ENCODE measurements at regions not wholly inside any gene's neighbourhood (a gene's known extent, or its start where the extent isn't known, plus 50 kb on each side); places are given as distances from the start of the nearest gene placed in this dataset.

DNA sequence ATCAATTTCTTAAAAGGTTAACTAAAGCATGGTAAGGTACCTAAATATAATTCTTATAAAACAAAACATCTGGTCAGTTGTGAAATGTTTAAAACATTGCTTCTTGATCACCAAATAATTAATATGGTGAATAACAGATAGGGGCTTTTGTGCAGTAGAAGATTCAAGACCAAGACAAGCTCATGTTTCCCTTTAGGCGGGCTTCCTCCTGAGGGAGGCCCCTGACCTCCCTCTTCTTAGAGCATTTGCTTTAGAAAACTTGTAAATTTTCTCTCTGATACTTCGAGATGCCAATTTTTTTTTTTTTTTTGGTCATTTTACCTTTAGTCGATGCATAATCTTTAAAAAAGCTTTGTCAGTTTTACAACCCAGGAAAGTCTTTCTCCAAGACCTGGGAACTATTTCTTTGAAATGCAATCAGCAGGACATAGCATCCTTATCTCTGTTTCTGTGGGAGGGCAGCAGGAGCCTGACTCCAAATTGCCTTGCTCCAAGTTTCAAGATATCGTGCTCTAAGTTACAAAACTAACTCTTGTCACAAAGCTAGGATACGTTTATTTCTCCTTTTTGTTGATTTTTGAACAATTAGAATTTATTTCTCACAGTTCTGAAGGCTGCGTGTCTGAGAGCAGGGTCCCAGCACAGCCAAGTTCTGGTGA is 66.6 kb upstream of the BICD1 start:
- H3K4me3 ChIP-seq (ENCODE audit: low read depth, low read length): no peak overlapping the region
- 0 out of 2 replicates have a peak, but pooled peaks cover 4% of the 10 kb centered on the region for H3K4me1 ChIP-seq
- H3K27me3 ChIP-seq: no peaks in the 10 kb centered on the region
- TF ChIP-seq, protein P1, sequence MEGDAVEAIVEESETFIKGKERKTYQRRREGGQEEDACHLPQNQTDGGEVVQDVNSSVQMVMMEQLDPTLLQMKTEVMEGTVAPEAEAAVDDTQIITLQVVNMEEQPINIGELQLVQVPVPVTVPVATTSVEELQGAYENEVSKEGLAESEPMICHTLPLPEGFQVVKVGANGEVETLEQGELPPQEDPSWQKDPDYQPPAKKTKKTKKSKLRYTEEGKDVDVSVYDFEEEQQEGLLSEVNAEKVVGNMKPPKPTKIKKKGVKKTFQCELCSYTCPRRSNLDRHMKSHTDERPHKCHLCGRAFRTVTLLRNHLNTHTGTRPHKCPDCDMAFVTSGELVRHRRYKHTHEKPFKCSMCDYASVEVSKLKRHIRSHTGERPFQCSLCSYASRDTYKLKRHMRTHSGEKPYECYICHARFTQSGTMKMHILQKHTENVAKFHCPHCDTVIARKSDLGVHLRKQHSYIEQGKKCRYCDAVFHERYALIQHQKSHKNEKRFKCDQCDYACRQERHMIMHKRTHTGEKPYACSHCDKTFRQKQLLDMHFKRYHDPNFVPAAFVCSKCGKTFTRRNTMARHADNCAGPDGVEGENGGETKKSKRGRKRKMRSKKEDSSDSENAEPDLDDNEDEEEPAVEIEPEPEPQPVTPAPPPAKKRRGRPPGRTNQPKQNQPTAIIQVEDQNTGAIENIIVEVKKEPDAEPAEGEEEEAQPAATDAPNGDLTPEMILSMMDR (IDR thresholded peaks at IDR 0.05; ENCODE audit: low read depth, low read length): no peak
- no peaks in the 10 kb centered on the region for H3K36me3 ChIP-seq
- no peak for DNase-seq
- peaks cover 12% of the 10 kb centered on the region for H3K9me3 ChIP-seq

DNA sequence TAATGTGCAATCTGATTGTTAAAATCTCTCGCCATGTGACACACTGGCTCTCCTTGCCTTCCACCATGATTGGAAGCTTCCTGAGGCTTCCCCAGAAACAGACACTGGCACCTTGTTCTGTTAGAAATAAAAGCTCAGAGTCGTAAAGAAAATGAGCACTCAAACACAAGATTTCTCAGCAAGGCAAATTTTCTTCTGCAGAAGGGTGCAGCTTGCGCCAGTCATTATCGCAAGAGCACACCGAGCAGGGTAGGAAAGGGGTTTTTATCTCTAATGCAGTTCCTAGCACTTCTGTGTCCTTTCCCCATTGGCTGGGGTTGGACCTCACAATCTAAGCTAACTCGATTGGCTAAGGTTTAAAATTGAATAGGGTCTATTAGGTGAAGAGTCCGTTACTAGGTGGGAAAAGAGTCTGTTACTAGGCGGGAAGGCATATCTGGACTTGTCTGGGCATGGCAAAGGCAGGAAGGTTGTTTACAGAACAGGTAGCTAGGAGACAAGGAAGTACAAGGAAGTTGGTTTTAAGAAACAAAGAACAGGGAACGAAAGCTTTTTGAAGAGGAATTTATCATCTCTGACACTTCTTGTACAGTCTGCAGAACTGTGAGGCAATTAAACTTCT is 62.6 kb upstream of the BICD1 start:
- H3K4me1 ChIP-seq: 0 out of 2 replicates have a peak, but pooled peaks cover 4% of the 10 kb centered on the region
- TF ChIP-seq, protein P1 (IDR thresholded peaks at IDR 0.05; ENCODE audit: low read depth, low read length): no peak
- no peak for DNase-seq

GRCh38 chr12:32047357-32048212 is 59.1 kb upstream of the BICD1 start:
- H3K9me3 ChIP-seq: peaks cover 12% of the 10 kb centered on the region
- H3K36me3 ChIP-seq: no peaks in the 10 kb centered on the region
- no peak for DNase-seq
- no peaks in the 10 kb centered on the region for H3K4me1 ChIP-seq
- no peaks in the 10 kb centered on the region for H3K27me3 ChIP-seq
- H3K4me3 ChIP-seq (ENCODE audit: low read depth, low read length): no peak overlapping the region
- TF ChIP-seq, protein P1 (IDR thresholded peaks at IDR 0.05; ENCODE audit: low read depth, low read length): no peak

More for the DNA sequence above, 62.6 kb upstream of the BICD1 start:
- Histone ChIP-seq H3K9me3 (peaks cover 12% of the 10 kb centered on the region), H3K27me3 (no peaks in the 10 kb centered on the region), H3K36me3 (no peaks in the 10 kb centered on the region), H3K4me3 (ENCODE audit: low read depth, low read length) (no peak overlapping the region)

GRCh38 chr12:32048791-32049190 is 57.9 kb upstream of the BICD1 start:
- Histone ChIP-seq H3K27me3 (no peaks in the 10 kb centered on the region), H3K9me3 (peaks cover 5% of the 10 kb centered on the region), H3K4me1 (no peaks in the 10 kb centered on the region), H3K4me3 (ENCODE audit: low read depth, low read length) (no peak overlapping the region), H3K36me3 (no peaks in the 10 kb centered on the region)
- TF ChIP-seq, protein P1 (IDR thresholded peaks at IDR 0.05; ENCODE audit: low read depth, low read length): no peak
- no peak for DNase-seq

- Histone ChIP-seq H3K36me3 (no peaks in the 10 kb centered on the region), H3K9me3 (no peaks in the 10 kb centered on the region), H3K4me1 (no peaks in the 10 kb centered on the region), H3K27me3 (no peaks in the 10 kb centered on the region), H3K4me3 (ENCODE audit: low read depth, low read length) (no peak overlapping the region)
- TF ChIP-seq, protein P1 (IDR thresholded peaks at IDR 0.05; ENCODE audit: low read depth, low read length): no peak
- no peak for DNase-seq
Measured at GRCh38 chr12:32049956-32050355, 56.7 kb upstream of the BICD1 start.

Measured in BE2C (cell line).